Testis (tissue), 2 donors: ENCODE measurements at regions not wholly inside any gene's neighbourhood (a gene's known extent, or its start where the extent isn't known, plus 50 kb on each side); places are given as distances from the start of the nearest gene placed in this dataset.

Experiments
- DNase-seq: peaks from one replicate; pipeline ENCODE4 v3.0.0-alpha.2; 2019
- H3K27ac ChIP-seq, 2 donors: fragments of 200-600 bp; sonication (generic); one replicate each; pipeline ENCODE4 v1.5.1; 2019
- H3K27me3 ChIP-seq: fragments of 200-600 bp; sonication (generic); one replicate; pipeline ENCODE4 v1.5.1; 2019
- H3K36me3 ChIP-seq: fragments of 200-600 bp; sonication (generic); one replicate; pipeline ENCODE4 v1.5.1; 2017; ENCODE audit warnings: low read depth; ENCODE audit errors: missing control alignments
- H3K4me1 ChIP-seq: fragments of 200-600 bp; sonication (generic); one replicate; pipeline ENCODE4 v1.5.1; 2019
- H3K4me3 ChIP-seq, 2 donors: fragments of 200-600 bp; sonication (generic); one replicate each; pipeline ENCODE4 v1.5.1; 2017 to 2019
- H3K9me3 ChIP-seq: fragments of 200-600 bp; sonication (generic); one replicate; pipeline ENCODE4 v1.5.1; 2017
- POLR2A ChIP-seq: fragments of 450-650 bp; IDR thresholded peaks from one replicate; pipeline ENCODE4 v1.6.1; 2017; ENCODE audit warnings: antibody characterized with exemption, mild to moderate bottlenecking, moderate library complexity
- WGBS, 2 donors: methylation state at CpG; one replicate each; pipeline ENCODE4 v1.1.5; 2018; 5-methylcytosine and 5-hydroxymethylcytosine counted together
- intact Hi-C: fragments of 100-400 bp; cut with DNase I; formaldehyde crosslinking; loops from one replicate; pipeline ENCODE4 v1.15.1; 2023; ENCODE audit warnings: low total_unique reads
- TF ChIP-seq, protein P1 (sequence below), 3 experiments: fragments of 450-650 bp in 2 of 3; fragments of 200-600 bp in 1 of 3; sonication (generic) in 1 of 3; IDR thresholded peaks; one replicate each; pipeline ENCODE4 v1.5.1; 2016 to 2019; ENCODE audit warnings: antibody characterized with exemption in 3 of 3, mild to moderate bottlenecking in 2 of 3, moderate library complexity in 1 of 3

- Histone ChIP-seq H3K9me3 (no peaks in the 10 kb centered on the region), H3K27ac (no peak overlapping the region), H3K27me3 (no peaks in the 10 kb centered on the region), H3K36me3 (no peaks in the 10 kb centered on the region), H3K4me1 (peaks cover 7% of the 10 kb centered on the region), H3K4me3 (no peak overlapping the region)
- 67 to 73% methylated on average over 28 of the region's 28 CpGs for WGBS, 2 donors
- TF ChIP-seq, protein P1, sequence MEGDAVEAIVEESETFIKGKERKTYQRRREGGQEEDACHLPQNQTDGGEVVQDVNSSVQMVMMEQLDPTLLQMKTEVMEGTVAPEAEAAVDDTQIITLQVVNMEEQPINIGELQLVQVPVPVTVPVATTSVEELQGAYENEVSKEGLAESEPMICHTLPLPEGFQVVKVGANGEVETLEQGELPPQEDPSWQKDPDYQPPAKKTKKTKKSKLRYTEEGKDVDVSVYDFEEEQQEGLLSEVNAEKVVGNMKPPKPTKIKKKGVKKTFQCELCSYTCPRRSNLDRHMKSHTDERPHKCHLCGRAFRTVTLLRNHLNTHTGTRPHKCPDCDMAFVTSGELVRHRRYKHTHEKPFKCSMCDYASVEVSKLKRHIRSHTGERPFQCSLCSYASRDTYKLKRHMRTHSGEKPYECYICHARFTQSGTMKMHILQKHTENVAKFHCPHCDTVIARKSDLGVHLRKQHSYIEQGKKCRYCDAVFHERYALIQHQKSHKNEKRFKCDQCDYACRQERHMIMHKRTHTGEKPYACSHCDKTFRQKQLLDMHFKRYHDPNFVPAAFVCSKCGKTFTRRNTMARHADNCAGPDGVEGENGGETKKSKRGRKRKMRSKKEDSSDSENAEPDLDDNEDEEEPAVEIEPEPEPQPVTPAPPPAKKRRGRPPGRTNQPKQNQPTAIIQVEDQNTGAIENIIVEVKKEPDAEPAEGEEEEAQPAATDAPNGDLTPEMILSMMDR (IDR thresholded peaks at IDR 0.05): no peak
- TF ChIP-seq POLR2A: no peak
- DNase-seq: peak; percentile 57
- intact Hi-C loops: no loop called here
Measured at GRCh38 chr4:3372933-3373465, 68.8 kb upstream of the HGFAC start.

DNA sequence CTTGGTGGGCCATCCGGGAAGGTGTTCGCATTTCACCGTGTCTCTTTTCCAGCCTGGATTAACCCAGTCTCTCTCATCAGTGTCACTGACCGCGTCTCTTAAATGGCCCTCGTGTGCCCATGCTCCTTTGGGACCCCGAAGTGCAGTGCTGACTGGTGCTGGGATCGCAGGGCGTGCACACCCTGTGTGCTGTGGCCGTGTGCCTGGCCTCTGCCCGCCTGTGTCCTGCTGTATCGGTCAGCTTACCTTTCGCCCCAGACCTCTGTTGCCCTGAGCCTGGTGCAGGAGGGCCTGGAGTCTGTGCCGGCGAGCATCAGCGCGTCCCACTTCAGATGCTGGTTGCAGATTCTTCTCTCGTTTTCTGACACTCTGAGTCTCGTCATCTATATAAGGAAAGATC is 68.3 kb upstream of the HGFAC start:
- peaks cover 7% of the 10 kb centered on the region for H3K4me1 ChIP-seq
- no peak overlapping the region for H3K4me3 ChIP-seq
- DNase-seq: no peak
- 91 to 95% methylated on average over 12 to 19 of the region's 19 CpGs for WGBS, 2 donors
- no peaks in the 10 kb centered on the region for H3K36me3 ChIP-seq
- H3K9me3 ChIP-seq: no peaks in the 10 kb centered on the region
- no peak overlapping the region for H3K27ac ChIP-seq
- intact Hi-C loops: no loop called here
- TF ChIP-seq, protein P1 (IDR thresholded peaks at IDR 0.05): no peak
- TF ChIP-seq POLR2A: no peak
- no peaks in the 10 kb centered on the region for H3K27me3 ChIP-seq

- Histone ChIP-seq H3K27ac (no peak overlapping the region), H3K9me3 (no peaks in the 10 kb centered on the region), H3K4me1 (peaks cover 4% of the 10 kb centered on the region), H3K27me3 (no peaks in the 10 kb centered on the region), H3K4me3 (no peak overlapping the region), H3K36me3 (no peaks in the 10 kb centered on the region)
- no peak for TF ChIP-seq POLR2A
- TF ChIP-seq, protein P1 (IDR thresholded peaks at IDR 0.05): no peak
- DNase-seq: no peak
- intact Hi-C loops: no loop called here
- 92 to 97% methylated on average over 25 to 29 of the region's 29 CpGs for WGBS, 2 donors
Measured at GRCh38 chr4:3374011-3374645, 67.6 kb upstream of the HGFAC start.

GRCh38 chr4:3374667-3375066 is 67.1 kb upstream of the HGFAC start:
- H3K9me3 ChIP-seq: no peaks in the 10 kb centered on the region
- WGBS, 2 donors: 92 to 97% methylated on average over 10 to 11 of the region's 11 CpGs
- H3K4me1 ChIP-seq: no peaks in the 10 kb centered on the region
- no peak for TF ChIP-seq POLR2A
- TF ChIP-seq, protein P1 (IDR thresholded peaks at IDR 0.05): no peak
- H3K4me3 ChIP-seq: no peak overlapping the region
- H3K36me3 ChIP-seq: no peaks in the 10 kb centered on the region
- intact Hi-C loops: no loop called here
- no peak overlapping the region for H3K27ac ChIP-seq
- H3K27me3 ChIP-seq: no peaks in the 10 kb centered on the region
- DNase-seq: no peak

DNA sequence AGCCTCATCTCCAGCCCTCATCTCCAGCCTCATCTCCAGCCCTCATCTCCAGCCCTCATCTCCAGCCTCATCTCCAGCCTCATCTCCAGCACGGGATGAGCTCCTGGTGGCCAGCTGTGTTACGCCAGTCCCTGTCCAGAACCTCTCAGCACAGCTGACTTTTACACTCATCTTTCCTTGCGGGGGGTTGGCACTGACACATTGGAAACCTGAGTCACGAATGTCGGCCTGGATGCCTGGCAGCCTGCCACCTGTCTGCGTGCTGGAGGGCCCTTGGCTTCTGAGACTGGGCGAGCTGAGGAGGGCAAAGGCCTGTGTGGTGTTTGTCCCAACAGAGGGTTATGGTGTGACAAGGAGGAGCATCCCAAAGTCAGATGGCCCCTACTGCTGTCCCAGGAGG is 66.1 kb upstream of the HGFAC start:
- Histone ChIP-seq H3K27me3 (no peaks in the 10 kb centered on the region), H3K4me1 (no peaks in the 10 kb centered on the region), H3K4me3 (no peak overlapping the region), H3K27ac (no peak overlapping the region), H3K36me3 (no peaks in the 10 kb centered on the region), H3K9me3 (no peaks in the 10 kb centered on the region)
- DNase-seq: no peak
- TF ChIP-seq POLR2A: no peak
- TF ChIP-seq, protein P1 (IDR thresholded peaks at IDR 0.05): no peak
- intact Hi-C loops: no loop called here
- WGBS, 2 donors: 83 to 90% methylated on average over 7 of the region's 7 CpGs
